GM12891 (cell line): ENCODE measurements at regions not wholly inside any gene's neighbourhood (a gene's known extent, or its start where the extent isn't known, plus 50 kb on each side); places are given as distances from the start of the nearest gene placed in this dataset.

Source experiments
- POLR2AphosphoS5 ChIP-seq: IDR thresholded peaks from 2 replicates; pipeline ENCODE4 v1.6.1; 2011; ENCODE audit warnings: low read depth, low read length, control low read depth
- TAF1 ChIP-seq: IDR thresholded peaks from 2 replicates; pipeline ENCODE4 v1.6.1; 2011; ENCODE audit warnings: low read depth, low read length, control low read depth

DNA sequence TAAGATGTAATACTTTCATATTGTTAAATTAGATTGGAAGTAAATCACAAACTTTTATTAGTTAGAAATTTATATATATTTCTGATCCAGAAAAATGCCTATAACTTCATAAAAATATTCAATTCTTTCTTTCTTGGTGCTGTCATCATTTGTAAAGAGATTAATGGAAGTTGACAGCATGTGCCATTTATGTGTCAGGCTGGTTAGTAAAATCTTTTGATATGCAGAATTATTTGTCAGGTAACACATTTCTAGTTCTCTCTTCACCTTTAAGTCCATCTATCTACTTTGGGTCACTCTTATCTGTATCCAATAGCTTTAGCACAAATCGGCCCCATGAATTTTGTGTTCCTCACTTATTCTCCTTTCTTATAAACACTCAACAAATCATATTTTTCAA is 102.9 kb downstream of the ISL1 start:
- TF ChIP-seq TAF1 (no peak), POLR2AphosphoS5 (no peak)
